ENCODE measurements at regions not wholly inside any gene's neighbourhood (a gene's known extent, or its start where the extent isn't known, plus 50 kb on each side); places are given as distances from the start of the nearest gene placed in this dataset.

- no peak for DNase-seq (ENCODE audit: low read depth)
These were observed 264.2 kb downstream of the ZSWIM6 start for GRCh38 chr5:61596265-61596664.

GRCh38 chr5:61597684-61598083 is 265.6 kb downstream of the ZSWIM6 start:
- DNase-seq (ENCODE audit: low read depth), result no peak

GRCh38 chr5:61598126-61598525 is 266.1 kb downstream of the ZSWIM6 start:
- no peak for DNase-seq (ENCODE audit: low read depth)

GRCh38 chr5:61599370-61600122 is 267.5 kb downstream of the ZSWIM6 start:
- no peak for DNase-seq (ENCODE audit: low read depth)

- no peak for DNase-seq (ENCODE audit: low read depth)
These were observed 268.0 kb downstream of the ZSWIM6 start for GRCh38 chr5:61600123-61600444.

GRCh38 chr5:61600945-61601511 is 269.0 kb downstream of the ZSWIM6 start:
- no peak for DNase-seq (ENCODE audit: low read depth)

GRCh38 chr5:61603211-61603908 is 271.3 kb downstream of the ZSWIM6 start:
- no peak for DNase-seq (ENCODE audit: low read depth)

- DNase-seq (ENCODE audit: low read depth), result no peak
These were observed 272.3 kb downstream of the ZSWIM6 start for GRCh38 chr5:61604076-61605025.

- no peak for DNase-seq (ENCODE audit: low read depth)
These were observed 278.0 kb downstream of the ZSWIM6 start for GRCh38 chr5:61609840-61610677.

- no peak for DNase-seq (ENCODE audit: low read depth)
These were observed 278.6 kb downstream of the ZSWIM6 start for GRCh38 chr5:61610678-61611024.

GRCh38 chr5:61612431-61612830 is 280.4 kb downstream of the ZSWIM6 start:
- no peak for DNase-seq (ENCODE audit: low read depth)

GRCh38 chr5:61613679-61614078 is 281.6 kb downstream of the ZSWIM6 start:
- no peak for DNase-seq (ENCODE audit: low read depth)

GRCh38 chr5:61614606-61615005 is 282.5 kb downstream of the ZSWIM6 start:
- DNase-seq (ENCODE audit: low read depth), result no peak

- no peak for DNase-seq (ENCODE audit: low read depth)
These were observed 285.0 kb downstream of the ZSWIM6 start for GRCh38 chr5:61617039-61617438.

GRCh38 chr5:61617995-61618525 is 286.0 kb downstream of the ZSWIM6 start:
- no peak for DNase-seq (ENCODE audit: low read depth)

GRCh38 chr5:61618577-61618976 is 286.5 kb downstream of the ZSWIM6 start:
- no peak for DNase-seq (ENCODE audit: low read depth)

GRCh38 chr5:61619289-61619688 is 287.2 kb downstream of the ZSWIM6 start:
- no peak for DNase-seq (ENCODE audit: low read depth)

GRCh38 chr5:61619777-61620518 is 287.9 kb downstream of the ZSWIM6 start:
- DNase-seq (ENCODE audit: low read depth), result no peak

GRCh38 chr5:61620699-61621182 is 288.7 kb downstream of the ZSWIM6 start:
- DNase-seq (ENCODE audit: low read depth), result no peak

GRCh38 chr5:61621202-61621650 is 289.2 kb downstream of the ZSWIM6 start:
- no peak for DNase-seq (ENCODE audit: low read depth)

All from T-helper 22 cell (primary cell).